ENCODE measurements at regions not wholly inside any gene's neighbourhood (a gene's known extent, or its start where the extent isn't known, plus 50 kb on each side); places are given as distances from the start of the nearest gene placed in this dataset.
"Not testable (repeated sequence)": the region's sequence is repeated elsewhere in the genome, so short reads cannot be mapped to it uniquely, and the experiment has no call there.

GRCh38 chr1:120262791-120263751 is 86.8 kb upstream of the SEC22B start:
- not testable (repeated sequence) for TF ChIP-seq POLR2A (IDR thresholded peaks at IDR 0.05)
- TF ChIP-seq, protein P1, sequence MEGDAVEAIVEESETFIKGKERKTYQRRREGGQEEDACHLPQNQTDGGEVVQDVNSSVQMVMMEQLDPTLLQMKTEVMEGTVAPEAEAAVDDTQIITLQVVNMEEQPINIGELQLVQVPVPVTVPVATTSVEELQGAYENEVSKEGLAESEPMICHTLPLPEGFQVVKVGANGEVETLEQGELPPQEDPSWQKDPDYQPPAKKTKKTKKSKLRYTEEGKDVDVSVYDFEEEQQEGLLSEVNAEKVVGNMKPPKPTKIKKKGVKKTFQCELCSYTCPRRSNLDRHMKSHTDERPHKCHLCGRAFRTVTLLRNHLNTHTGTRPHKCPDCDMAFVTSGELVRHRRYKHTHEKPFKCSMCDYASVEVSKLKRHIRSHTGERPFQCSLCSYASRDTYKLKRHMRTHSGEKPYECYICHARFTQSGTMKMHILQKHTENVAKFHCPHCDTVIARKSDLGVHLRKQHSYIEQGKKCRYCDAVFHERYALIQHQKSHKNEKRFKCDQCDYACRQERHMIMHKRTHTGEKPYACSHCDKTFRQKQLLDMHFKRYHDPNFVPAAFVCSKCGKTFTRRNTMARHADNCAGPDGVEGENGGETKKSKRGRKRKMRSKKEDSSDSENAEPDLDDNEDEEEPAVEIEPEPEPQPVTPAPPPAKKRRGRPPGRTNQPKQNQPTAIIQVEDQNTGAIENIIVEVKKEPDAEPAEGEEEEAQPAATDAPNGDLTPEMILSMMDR (IDR thresholded peaks at IDR 0.05), result not testable (repeated sequence)

All from heart left ventricle (tissue), 13 donors.